Activated CD4-positive, alpha-beta T cell treated with anti-CD3 and anti-CD28 coated beads for 4 hours (primary cell): ENCODE measurements at regions not wholly inside any gene's neighbourhood (a gene's known extent, or its start where the extent isn't known, plus 50 kb on each side); places are given as distances from the start of the nearest gene placed in this dataset.
"Not testable (repeated sequence)": the region's sequence is repeated elsewhere in the genome, so short reads cannot be mapped to it uniquely, and the experiment has no call there.

Experiments used
- DNase-seq, 2 donors: peaks; one replicate each; pipeline ENCODE4 v3.0.0-alpha.2; 2020

- no peak for DNase-seq
Measured at GRCh38 chr1:91148641-91149069, 126.8 kb upstream of the ZNF644 start.

- DNase-seq, result no peak
Measured at GRCh38 chr1:91141858-91142257, 120.0 kb upstream of the ZNF644 start.

- DNase-seq, result no peak
Measured at GRCh38 chr1:91138959-91139358, 117.1 kb upstream of the ZNF644 start.

- DNase-seq, result no peak
Measured at GRCh38 chr1:91137173-91137852, 115.5 kb upstream of the ZNF644 start.

- DNase-seq, result no peak
Measured at GRCh38 chr1:91135799-91136198, 114.0 kb upstream of the ZNF644 start.

- no peak for DNase-seq
Measured at GRCh38 chr1:91133248-91133647, 111.4 kb upstream of the ZNF644 start.

- no peak for DNase-seq
Measured at GRCh38 chr1:91130256-91130985, 108.6 kb upstream of the ZNF644 start.

- no peak for DNase-seq
Measured at GRCh38 chr1:91129458-91129857, 107.6 kb upstream of the ZNF644 start.

GRCh38 chr1:91129017-91129416, 107.2 kb upstream of the ZNF644 start:
- DNase-seq, result no peak

GRCh38 chr1:91124989-91125417, 103.2 kb upstream of the ZNF644 start:
- DNase-seq, result no peak

- no peak for DNase-seq
Measured at GRCh38 chr1:91124290-91124985, 102.6 kb upstream of the ZNF644 start.

GRCh38 chr1:91123773-91124172, 101.9 kb upstream of the ZNF644 start:
- no peak for DNase-seq

GRCh38 chr1:91123319-91123718, 101.5 kb upstream of the ZNF644 start:
- DNase-seq, result no peak

GRCh38 chr1:91122106-91122717, 100.4 kb upstream of the ZNF644 start:
- DNase-seq, result no peak

- DNase-seq, result no peak
Measured at GRCh38 chr1:91121366-91121765, 99.5 kb upstream of the ZNF644 start.

GRCh38 chr1:91120936-91121335, 99.1 kb upstream of the ZNF644 start:
- DNase-seq, result no peak

- no peak for DNase-seq
Measured at GRCh38 chr1:91120421-91120820, 98.6 kb upstream of the ZNF644 start.

- no peak for DNase-seq
Measured at GRCh38 chr1:91104712-91105111, 82.9 kb upstream of the ZNF644 start.

GRCh38 chr1:91101328-91101727, 79.5 kb upstream of the ZNF644 start:
- no peak for DNase-seq

- no peak for DNase-seq
Measured at GRCh38 chr1:91099746-91100621, 78.1 kb upstream of the ZNF644 start.

GRCh38 chr1:91098299-91098906, 76.6 kb upstream of the ZNF644 start:
- no peak for DNase-seq

GRCh38 chr1:91095321-91095720, 73.5 kb upstream of the ZNF644 start:
- DNase-seq, result not testable (repeated sequence)
